Lower leg skin (tissue), 3 donors: ENCODE measurements at regions not wholly inside any gene's neighbourhood (a gene's known extent, or its start where the extent isn't known, plus 50 kb on each side); places are given as distances from the start of the nearest gene placed in this dataset.

Experiments used
- CTCF ChIP-seq, 3 donors: fragments of 450-650 bp; IDR thresholded peaks; one replicate each; pipeline ENCODE4 v1.5.1; 2016; ENCODE audit warnings: antibody characterized with exemption in 3 of 3, mild to moderate bottlenecking in 3 of 3, moderate library complexity in 2 of 3
- POLR2A ChIP-seq, 2 donors: fragments of 450-650 bp; IDR thresholded peaks; one replicate each; pipeline ENCODE4 v1.6.1; 2016 to 2017; ENCODE audit warnings: antibody characterized with exemption in 2 of 2, mild to moderate bottlenecking in 1 of 2, moderate library complexity in 1 of 2

- TF ChIP-seq POLR2A (IDR thresholded peaks at IDR 0.05): no peak
- no peak for TF ChIP-seq CTCF (IDR thresholded peaks at IDR 0.05)
These were observed 143.0 kb upstream of the PRLR start for GRCh38 chr5:35373249-35373648.
